ENCODE measurements at regions not wholly inside any gene's neighbourhood (a gene's known extent, or its start where the extent isn't known, plus 50 kb on each side); places are given as distances from the start of the nearest gene placed in this dataset.

DNA sequence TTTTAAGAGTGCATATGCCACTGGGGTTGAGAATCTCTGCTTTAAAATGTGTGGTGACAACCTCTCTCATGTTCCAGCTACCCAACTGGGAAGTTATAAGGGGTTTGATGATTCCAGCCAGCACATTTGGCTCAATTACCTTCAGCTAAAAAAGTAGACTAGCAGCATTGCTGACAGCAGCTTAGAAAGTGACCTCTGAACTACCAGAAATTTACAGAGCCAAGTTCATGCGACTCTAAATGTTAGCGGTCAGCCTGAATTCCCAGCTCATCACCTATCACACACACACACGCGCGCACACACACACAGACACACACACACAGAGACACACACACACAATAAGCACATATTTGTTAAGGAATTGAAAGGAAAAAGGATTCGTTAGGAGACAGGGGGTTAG is 377.5 kb downstream of the TMEM167A start:
- H3K36me3 ChIP-seq (replicated peaks; ENCODE audit: insufficient read depth, low read length), result no peaks in the 10 kb centered on the region
- no peaks in the 10 kb centered on the region for H3K9me3 ChIP-seq (replicated peaks; ENCODE audit: insufficient read depth, low read length)
- H3K4me2 ChIP-seq (ENCODE audit: low read depth, low read length), result no peak overlapping the region
- H3K9ac ChIP-seq (ENCODE audit: low read length), result no peak overlapping the region
- H3K27ac ChIP-seq (ENCODE audit: low read length), result no peak overlapping the region
- no peaks in the 10 kb centered on the region for H4K20me1 ChIP-seq (ENCODE audit: insufficient read depth, low read length)
- H3K27me3 ChIP-seq (replicated peaks; ENCODE audit: insufficient read depth, low read length), result no peaks in the 10 kb centered on the region
- H3K79me2 ChIP-seq (ENCODE audit: low read length), result no peaks in the 10 kb centered on the region
- TF ChIP-seq EZH2phosphoT487 (IDR thresholded peaks at IDR 0.05; ENCODE audit: low read length), result no peak
- TF ChIP-seq, protein P1, sequence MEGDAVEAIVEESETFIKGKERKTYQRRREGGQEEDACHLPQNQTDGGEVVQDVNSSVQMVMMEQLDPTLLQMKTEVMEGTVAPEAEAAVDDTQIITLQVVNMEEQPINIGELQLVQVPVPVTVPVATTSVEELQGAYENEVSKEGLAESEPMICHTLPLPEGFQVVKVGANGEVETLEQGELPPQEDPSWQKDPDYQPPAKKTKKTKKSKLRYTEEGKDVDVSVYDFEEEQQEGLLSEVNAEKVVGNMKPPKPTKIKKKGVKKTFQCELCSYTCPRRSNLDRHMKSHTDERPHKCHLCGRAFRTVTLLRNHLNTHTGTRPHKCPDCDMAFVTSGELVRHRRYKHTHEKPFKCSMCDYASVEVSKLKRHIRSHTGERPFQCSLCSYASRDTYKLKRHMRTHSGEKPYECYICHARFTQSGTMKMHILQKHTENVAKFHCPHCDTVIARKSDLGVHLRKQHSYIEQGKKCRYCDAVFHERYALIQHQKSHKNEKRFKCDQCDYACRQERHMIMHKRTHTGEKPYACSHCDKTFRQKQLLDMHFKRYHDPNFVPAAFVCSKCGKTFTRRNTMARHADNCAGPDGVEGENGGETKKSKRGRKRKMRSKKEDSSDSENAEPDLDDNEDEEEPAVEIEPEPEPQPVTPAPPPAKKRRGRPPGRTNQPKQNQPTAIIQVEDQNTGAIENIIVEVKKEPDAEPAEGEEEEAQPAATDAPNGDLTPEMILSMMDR (IDR thresholded peaks at IDR 0.05; ENCODE audit: low read length), result no peak
- no peak for TF ChIP-seq EZH2 (optimal IDR thresholded peaks at IDR 0.05; ENCODE audit: low read depth, low read length)
- no peaks in the 10 kb centered on the region for H3F3A ChIP-seq (ENCODE audit: insufficient read depth, low read length)
- DNase-seq, result no peak
- no peak overlapping the region for H3K4me3 ChIP-seq (ENCODE audit: low read length)
- no peaks in the 10 kb centered on the region for H3K9me2 ChIP-seq (replicated peaks; ENCODE audit: insufficient read depth, low read length)
- no peaks in the 10 kb centered on the region for H3K4me1 ChIP-seq (ENCODE audit: low read length)
- no peak overlapping the region for H2AFZ ChIP-seq (ENCODE audit: low read length)

DNA sequence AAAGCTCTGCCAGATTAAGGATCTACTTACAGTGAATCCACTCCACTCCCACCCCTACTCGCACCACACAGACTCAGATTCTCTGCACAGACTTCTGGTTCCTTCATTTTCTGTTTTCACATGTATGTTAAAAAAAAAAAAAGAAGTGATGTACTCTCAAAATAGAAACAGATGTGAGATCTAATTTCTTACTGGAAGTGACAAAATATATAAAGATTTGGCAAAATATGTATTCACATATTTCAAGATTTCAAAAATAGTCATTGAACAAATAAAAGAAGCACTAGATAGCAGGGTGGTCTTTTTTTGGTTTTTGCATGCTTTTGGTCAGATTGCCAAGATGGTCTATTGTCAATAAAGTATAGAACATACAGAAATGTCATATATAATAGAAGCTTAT is 379.2 kb downstream of the TMEM167A start:
- no peaks in the 10 kb centered on the region for H3F3A ChIP-seq (ENCODE audit: insufficient read depth, low read length)
- TF ChIP-seq, protein P1 (IDR thresholded peaks at IDR 0.05; ENCODE audit: low read length), result no peak
- no peak for TF ChIP-seq EZH2phosphoT487 (IDR thresholded peaks at IDR 0.05; ENCODE audit: low read length)
- no peak for TF ChIP-seq EZH2 (optimal IDR thresholded peaks at IDR 0.05; ENCODE audit: low read depth, low read length)
- DNase-seq, result no peak

DNA sequence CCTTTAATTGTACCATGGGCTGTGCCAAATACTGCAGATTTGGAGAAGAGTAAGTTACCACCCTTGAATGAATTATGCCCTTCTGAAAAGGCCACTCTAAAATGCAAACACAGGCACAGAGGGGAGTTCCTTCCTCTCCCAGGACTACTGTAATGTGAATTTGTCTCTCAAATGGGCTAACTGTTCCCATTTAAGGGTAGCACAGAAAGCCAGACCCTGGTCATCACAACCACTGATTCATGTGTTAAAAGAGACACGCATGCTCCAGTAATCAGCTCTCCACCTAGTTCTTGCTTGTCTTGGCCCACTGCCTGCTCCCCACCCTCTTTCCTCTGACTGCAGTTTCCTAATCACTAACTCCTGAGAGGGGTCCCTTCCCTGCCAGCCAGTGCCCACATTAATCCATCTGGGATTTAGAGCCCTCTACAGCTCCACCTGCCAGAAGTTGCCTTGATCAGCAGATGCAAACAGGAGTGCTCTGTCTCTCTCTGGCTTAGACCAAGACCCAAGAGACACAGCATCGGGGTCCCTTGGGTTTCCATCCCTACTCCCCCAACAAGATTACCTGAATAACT is 382.4 kb downstream of the TMEM167A start:
- Histone ChIP-seq H4K20me1 (ENCODE audit: insufficient read depth, low read length) (no peaks in the 10 kb centered on the region), H3K9me3 (replicated peaks; ENCODE audit: insufficient read depth, low read length) (no peaks in the 10 kb centered on the region), H3K27ac (ENCODE audit: low read length) (no peak overlapping the region), H3K4me2 (ENCODE audit: low read depth, low read length) (no peak overlapping the region), H3K9me2 (replicated peaks; ENCODE audit: insufficient read depth, low read length) (no peaks in the 10 kb centered on the region), H2AFZ (ENCODE audit: low read length) (no peak overlapping the region), H3K4me1 (ENCODE audit: low read length) (no peaks in the 10 kb centered on the region), H3K4me3 (ENCODE audit: low read length) (no peak overlapping the region), H3F3A (ENCODE audit: insufficient read depth, low read length) (no peaks in the 10 kb centered on the region), H3K27me3 (replicated peaks; ENCODE audit: insufficient read depth, low read length) (no peaks in the 10 kb centered on the region), H3K9ac (ENCODE audit: low read length) (no peak overlapping the region), H3K36me3 (replicated peaks; ENCODE audit: insufficient read depth, low read length) (no peaks in the 10 kb centered on the region), H3K79me2 (ENCODE audit: low read length) (no peaks in the 10 kb centered on the region)
- TF ChIP-seq EZH2 (optimal IDR thresholded peaks at IDR 0.05; ENCODE audit: low read depth, low read length), result no peak
- TF ChIP-seq EZH2phosphoT487 (IDR thresholded peaks at IDR 0.05; ENCODE audit: low read length), result no peak
- TF ChIP-seq, protein P1 (IDR thresholded peaks at IDR 0.05; ENCODE audit: low read length), result no peak
- no peak for DNase-seq

More for the DNA sequence above, 379.2 kb downstream of the TMEM167A start:
- no peaks in the 10 kb centered on the region for H3K9me3 ChIP-seq (replicated peaks; ENCODE audit: insufficient read depth, low read length)
- H3K27ac ChIP-seq (ENCODE audit: low read length), result no peak overlapping the region
- H3K36me3 ChIP-seq (replicated peaks; ENCODE audit: insufficient read depth, low read length), result no peaks in the 10 kb centered on the region
- no peaks in the 10 kb centered on the region for H3K4me1 ChIP-seq (ENCODE audit: low read length)
- no peaks in the 10 kb centered on the region for H3K9me2 ChIP-seq (replicated peaks; ENCODE audit: insufficient read depth, low read length)
- no peaks in the 10 kb centered on the region for H3K79me2 ChIP-seq (ENCODE audit: low read length)
- H3K4me3 ChIP-seq (ENCODE audit: low read length), result no peak overlapping the region
- no peak overlapping the region for H2AFZ ChIP-seq (ENCODE audit: low read length)
- no peaks in the 10 kb centered on the region for H4K20me1 ChIP-seq (ENCODE audit: insufficient read depth, low read length)
- H3K4me2 ChIP-seq (ENCODE audit: low read depth, low read length), result no peak overlapping the region
- H3K9ac ChIP-seq (ENCODE audit: low read length), result no peak overlapping the region
- no peaks in the 10 kb centered on the region for H3K27me3 ChIP-seq (replicated peaks; ENCODE audit: insufficient read depth, low read length)

Data from MM.1S (cell line).